Activated CD4-positive, alpha-beta T cell treated with anti-CD3 and anti-CD28 coated beads, Interleukin-2, amount 50 U/mL, for 24 hours (primary cell): ENCODE measurements at regions not wholly inside any gene's neighbourhood (a gene's known extent, or its start where the extent isn't known, plus 50 kb on each side); places are given as distances from the start of the nearest gene placed in this dataset.

ENCODE experiments used
- DNase-seq, 2 donors: peaks; one replicate each; pipeline ENCODE4 v3.0.0-alpha.2; 2020; ENCODE audit warnings: low read depth in 1 of 2, low spot score in 1 of 2

DNA sequence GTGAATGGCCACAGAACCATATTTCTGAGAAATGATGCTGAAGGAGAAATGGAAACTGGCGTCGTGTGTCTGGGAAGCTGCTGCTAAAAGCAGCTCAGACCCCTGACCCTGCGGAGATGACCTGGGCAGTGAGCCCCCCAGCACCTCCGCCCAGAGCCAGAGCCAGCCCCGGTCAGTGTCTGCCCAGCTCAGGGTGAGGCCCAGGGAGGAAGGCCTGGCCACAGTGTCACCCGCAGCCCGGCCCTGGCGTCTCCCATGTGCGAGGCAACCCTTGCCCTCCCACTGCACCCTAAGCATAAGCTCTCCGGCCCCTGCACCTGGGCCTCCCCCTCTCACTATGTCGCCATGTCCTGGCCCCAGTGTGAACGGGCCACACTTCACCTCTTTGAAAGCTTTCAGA lies 502.8 kb downstream of the EIPR1 start:
- DNase-seq, result no peak

- DNase-seq, result no peak
These were observed 503.3 kb downstream of the EIPR1 start for GRCh38 chr2:2874341-2874740.

DNA sequence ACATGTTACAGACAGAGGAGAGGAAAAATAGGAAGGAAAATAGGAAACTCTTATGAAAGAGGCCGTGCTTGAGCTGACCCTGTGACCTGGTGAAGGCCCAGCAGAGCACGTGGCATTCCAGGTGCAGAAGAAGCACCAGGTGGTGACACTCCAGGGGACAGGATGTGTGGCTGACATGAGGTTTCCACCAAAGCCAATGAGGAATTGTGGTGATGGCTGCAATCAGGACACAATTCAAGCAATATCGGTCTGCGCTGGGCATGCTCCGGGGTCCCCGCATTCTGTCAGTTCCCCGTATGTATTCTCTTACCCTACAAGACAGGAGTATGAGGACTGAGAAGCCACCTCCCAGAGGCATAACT lies 504.2 kb downstream of the EIPR1 start:
- no peak for DNase-seq

- no peak for DNase-seq
These were observed 504.7 kb downstream of the EIPR1 start for GRCh38 chr2:2872713-2873449.

DNA sequence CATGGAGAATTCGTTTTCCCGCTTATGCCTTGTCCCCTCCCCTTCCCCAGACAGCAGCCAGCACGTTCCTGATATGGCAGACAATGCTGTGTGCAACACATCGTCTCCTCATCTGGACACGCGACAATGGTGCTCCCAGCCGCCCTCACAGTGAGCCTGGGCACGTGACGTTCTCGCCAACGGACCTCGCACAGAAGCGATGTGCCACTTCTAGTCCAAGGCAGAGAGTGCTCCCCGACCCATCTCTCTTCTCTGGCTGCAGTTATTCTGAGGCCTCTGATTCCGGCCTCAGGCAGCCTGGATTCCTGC lies 505.4 kb downstream of the EIPR1 start:
- DNase-seq, result no peak

- no peak for DNase-seq
These were observed 505.9 kb downstream of the EIPR1 start for GRCh38 chr2:2871480-2872308.

DNA sequence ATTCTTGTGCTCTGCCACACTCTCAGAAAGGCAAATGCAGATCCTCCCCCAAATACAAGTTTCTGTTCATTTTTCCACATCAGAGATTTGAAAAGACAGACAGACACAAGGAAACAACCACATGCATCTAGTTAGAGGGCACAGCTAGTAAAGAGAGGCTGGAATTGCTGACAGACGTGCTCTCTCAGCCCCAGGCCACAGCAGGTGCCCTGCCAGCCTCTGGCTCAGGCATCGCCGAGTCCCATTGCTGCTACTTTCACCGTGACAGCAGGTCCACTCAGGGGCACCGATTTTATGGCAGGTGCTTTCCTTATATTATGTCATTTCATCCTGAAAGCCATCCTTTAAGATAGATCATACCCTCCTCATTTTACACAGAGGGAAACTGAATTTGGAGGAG lies 507.5 kb downstream of the EIPR1 start:
- no peak for DNase-seq

DNA sequence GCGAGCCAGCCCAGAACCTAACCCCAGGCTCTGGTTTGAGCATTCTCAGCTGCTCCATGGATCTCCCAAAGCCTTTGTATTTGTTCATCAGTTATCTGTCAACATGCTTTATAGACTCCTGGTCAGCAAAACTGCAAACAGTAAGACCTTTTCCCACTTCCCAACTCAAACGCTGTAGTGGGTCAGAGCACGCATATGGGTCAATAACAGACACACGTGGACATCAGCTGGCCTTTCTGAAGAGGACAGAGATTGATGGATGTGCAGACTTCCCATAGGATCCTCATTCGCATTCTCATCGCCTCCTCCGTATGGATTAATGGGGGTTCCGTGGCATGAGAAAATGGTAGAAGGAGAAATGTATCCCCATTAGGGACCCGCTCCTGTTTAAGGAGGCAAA lies 508.1 kb downstream of the EIPR1 start:
- DNase-seq, result no peak

DNA sequence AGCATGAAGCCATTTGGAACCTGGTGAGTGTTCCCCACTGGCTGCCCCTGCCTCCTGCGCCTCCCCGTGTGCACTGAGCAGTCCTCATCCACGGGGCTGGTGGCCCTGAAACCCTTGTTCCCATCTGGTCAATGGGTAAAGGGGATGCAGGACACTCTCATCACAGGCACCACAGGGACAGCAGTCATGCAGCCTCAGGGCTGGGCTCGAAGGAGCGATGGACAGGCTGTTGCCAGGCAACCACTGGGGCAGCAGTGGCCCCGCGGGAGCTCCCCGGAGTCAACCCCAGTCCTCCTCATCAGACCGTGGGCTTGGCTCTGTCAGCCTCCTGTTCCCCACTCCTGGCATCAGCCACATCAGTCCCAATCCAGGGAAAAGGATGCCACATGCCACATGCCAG lies 509.5 kb downstream of the EIPR1 start:
- DNase-seq, result no peak

- DNase-seq, result no peak
These were observed 510.1 kb downstream of the EIPR1 start for GRCh38 chr2:2867397-2867979.

DNA sequence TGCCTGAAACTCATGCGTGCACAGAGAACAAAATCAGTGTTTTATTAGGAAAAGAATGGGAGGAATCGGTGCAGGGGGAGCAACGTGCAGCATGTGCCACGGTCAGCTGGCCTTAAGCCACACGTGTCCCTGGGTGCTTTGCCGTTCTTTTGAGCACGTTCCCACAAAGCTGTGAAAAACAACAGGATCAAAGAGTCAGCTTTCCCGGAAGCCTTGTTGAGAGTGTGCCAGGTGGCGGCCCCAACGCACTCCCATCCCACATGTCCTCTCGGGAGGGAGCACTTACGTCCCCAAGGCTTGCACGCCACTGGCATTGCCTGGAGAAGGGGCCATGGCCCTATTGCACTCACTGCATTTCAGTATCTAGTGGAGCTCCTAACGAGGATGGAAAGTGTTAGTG lies 511.2 kb downstream of the EIPR1 start:
- DNase-seq, result no peak

DNA sequence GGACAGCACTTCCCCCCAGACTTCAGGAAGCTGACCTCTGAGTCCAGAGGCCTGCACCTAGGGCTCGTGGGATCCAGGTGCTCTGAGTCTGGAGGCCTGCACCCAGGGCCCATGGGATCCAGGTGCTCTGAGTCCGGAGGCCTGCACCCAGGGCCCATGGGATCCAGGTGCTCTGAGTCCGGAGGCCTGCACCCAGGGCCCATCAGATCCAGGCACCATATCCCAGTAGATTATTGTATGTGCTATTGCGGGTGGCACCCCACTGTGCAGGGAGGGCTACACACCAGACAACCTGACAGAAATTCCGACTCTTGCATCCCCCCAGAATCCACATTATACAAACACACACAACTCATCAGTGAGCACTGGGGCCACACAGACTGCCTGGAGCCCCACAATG lies 515.2 kb downstream of the EIPR1 start:
- DNase-seq, result no peak

DNA sequence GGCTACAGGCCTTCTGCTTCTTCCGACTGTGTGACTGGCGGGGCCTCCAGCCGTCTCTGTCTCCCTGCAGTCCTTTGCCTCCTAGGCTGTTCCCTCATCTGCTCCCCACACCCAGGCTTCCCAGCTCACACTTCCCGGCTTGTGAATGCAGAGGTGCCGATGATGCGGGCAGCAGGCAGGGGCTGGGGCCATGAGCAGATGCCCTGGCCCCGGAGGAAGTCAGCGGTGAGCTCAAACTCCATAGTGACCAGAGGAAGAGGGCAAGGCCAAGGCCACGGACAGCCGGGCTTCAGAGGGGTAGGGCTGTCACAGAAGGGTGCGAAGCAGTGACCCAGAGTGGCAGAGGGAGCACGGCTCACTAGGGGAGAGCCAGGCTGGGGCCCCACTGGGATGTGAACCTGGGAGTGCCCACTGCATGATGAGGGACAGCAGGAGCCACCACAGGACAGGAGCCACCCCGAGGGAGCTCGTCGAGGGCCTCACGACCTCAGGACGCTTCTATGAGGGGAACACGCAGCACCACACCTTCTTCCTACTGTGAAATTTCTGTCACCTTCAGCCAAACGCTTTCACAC lies 515.9 kb downstream of the EIPR1 start:
- DNase-seq, result no peak

DNA sequence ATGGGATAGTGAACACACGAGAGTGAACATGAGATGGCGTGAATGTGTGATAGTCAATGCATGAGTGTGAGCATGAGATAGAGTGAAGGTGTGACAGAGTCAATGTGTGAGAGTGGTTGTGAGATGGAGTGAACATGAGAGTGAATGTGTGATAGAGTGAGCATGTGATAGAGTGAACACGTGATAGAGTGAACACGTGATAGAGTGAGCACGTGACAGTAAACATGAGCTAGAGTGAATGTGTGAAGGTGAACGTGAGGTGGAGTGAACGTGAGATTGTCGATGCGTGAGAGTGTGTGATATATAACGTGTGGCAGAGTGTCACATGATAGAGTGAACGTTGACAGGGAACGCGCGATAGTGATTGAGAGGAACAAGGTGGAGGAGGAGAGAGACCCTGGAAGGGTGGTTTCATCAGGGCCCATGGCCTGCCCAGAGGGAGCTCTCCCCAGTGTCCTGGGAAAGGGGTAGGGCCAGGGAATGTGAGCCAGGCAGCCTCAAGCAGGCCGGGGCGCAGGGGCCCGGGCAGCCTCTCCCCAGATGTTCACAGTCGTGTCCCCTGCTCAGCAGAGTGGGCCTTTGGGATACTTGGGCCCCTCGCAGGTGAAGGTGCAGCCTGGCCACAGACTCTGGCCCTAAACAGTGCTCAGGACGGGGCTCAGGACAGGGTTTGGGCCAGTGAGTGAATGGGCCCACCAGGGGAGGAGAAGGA lies 516.9 kb downstream of the EIPR1 start:
- no peak for DNase-seq

- DNase-seq, result no peak
These were observed 517.9 kb downstream of the EIPR1 start for GRCh38 chr2:2859732-2860131.

DNA sequence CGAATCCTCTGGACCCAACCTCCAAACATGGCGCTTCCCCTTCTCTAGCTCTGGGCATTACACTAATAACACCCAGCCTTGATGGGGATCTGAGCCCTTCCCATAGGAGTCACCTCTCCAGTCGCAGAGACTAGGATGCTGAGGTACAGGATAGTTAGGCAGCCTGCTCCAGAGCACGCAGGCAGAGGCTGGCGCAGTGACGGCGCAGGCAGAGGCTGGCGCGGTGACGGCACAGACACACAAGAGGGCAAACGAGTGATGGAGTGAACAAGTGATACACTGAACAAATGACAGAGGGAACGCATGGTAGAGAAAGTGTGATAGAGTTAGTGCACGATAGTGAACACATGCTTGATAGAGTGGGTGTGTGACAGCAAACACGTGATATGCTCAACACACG lies 518.5 kb downstream of the EIPR1 start:
- no peak for DNase-seq

- no peak for DNase-seq
These were observed 520.7 kb downstream of the EIPR1 start for GRCh38 chr2:2856723-2857415.

DNA sequence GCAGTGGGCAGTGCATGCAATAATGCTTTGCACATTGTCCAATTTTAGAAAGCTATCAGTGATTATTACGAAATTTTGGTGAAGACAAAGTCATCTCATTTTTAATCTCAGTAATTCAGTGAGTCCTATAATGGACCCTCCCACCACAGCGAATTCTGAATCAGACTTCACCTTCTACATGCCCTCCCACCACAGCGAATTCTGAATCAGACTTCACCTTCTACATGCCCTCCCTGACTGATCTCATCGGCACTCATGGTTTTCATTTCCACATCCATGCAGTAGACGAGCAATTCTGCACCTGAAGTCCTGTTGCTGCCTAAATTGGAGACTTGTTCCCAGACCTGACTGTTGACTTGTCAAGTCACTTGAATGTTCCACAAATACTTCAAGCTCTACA lies 522.3 kb downstream of the EIPR1 start:
- no peak for DNase-seq

GRCh38 chr2:2853346-2853745 lies 522.3 kb upstream of the MYT1L start:
- no peak for DNase-seq

DNA sequence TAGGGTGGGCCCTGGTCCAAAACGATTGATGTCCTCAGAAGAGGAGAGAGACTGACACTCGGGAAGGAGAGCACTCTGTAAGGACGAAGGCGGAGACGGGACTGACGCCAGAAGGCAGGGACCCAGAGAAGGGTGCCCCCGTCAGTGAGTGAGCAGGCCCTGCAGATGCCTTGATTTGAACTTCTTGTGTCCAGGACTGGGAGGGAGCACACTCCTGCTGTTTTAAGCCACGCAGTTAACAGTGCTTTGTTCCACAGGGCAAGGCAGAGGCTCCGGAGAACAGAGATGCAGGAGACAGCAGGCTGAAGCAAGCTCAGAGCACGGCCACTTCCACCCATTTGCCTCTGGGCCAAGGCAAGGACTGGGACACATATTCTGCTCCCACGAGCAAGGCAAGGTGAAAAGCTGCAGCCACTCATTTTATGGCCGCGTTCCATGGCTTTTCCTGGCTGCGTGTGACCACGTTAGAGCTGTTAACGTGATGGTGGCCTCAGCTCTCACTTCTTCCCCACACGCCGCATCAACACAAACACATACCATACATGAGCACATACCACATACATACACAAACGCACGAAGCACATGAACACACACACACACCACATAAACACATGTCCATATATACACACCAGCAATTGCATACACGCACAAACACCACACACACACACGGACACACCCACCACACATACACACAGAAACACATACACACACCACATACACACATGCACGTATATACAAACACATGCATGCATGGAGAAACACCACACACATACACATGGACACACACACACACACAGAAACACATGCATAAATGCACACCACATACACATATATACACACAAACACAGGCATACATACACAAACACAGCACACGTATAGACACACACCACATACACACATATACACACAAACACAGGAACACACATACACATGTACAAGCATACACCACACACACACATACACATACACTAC lies 521.0 kb upstream of the MYT1L start:
- no peak for DNase-seq
